ENCODE measurements at regions not wholly inside any gene's neighbourhood (a gene's known extent, or its start where the extent isn't known, plus 50 kb on each side); places are given as distances from the start of the nearest gene placed in this dataset.

GRCh38 chr4:134018846-134019245, 182.7 kb downstream of the PABPC4L start:
- H3K27ac ChIP-seq (replicated peaks): no peak overlapping the region
- no peak for TF ChIP-seq REST (IDR thresholded peaks at IDR 0.05; ENCODE audit: insufficient replicate concordance, low read depth)
- TF ChIP-seq CTCF (IDR thresholded peaks at IDR 0.05; ENCODE audit: insufficient read depth, low read length): no peak
- TF ChIP-seq GABPA (IDR thresholded peaks at IDR 0.05; ENCODE audit: low read depth): no peak
- no peak for TF ChIP-seq POLR2AphosphoS5 (IDR thresholded peaks at IDR 0.05; ENCODE audit: low read depth)
- TF ChIP-seq SPI1 (IDR thresholded peaks at IDR 0.05; ENCODE audit: borderline replicate concordance, low read depth): no peak
- no peak for DNase-seq (ENCODE audit: low read depth in 1 of 2, low spot score in 1 of 2)
- no peak overlapping the region for H3K4me3 ChIP-seq (replicated peaks; ENCODE audit: insufficient read depth, low read length)
- no peaks in the 10 kb centered on the region for H3K27me3 ChIP-seq (ENCODE audit: insufficient read depth, poor library complexity, severe bottlenecking)

- no peak for TF ChIP-seq CTCF (IDR thresholded peaks at IDR 0.05; ENCODE audit: insufficient read depth, low read length)
- DNase-seq (ENCODE audit: low read depth in 1 of 2, low spot score in 1 of 2): no peak
- Histone ChIP-seq H3K27ac (replicated peaks) (no peak overlapping the region), H3K27me3 (ENCODE audit: insufficient read depth, poor library complexity, severe bottlenecking) (no peaks in the 10 kb centered on the region), H3K4me3 (replicated peaks; ENCODE audit: insufficient read depth, low read length) (no peak overlapping the region)
These were observed 200.5 kb downstream of the PABPC4L start for GRCh38 chr4:134001057-134001456.

GRCh38 chr4:133997436-133997835, 204.2 kb downstream of the PABPC4L start:
- H3K4me3 ChIP-seq (replicated peaks; ENCODE audit: insufficient read depth, low read length): no peak overlapping the region

More at GRCh38 chr4:133997436-133997835, 204.2 kb downstream of the PABPC4L start:
- no peak for DNase-seq (ENCODE audit: low read depth in 1 of 2, low spot score in 1 of 2)
- Histone ChIP-seq H3K27me3 (ENCODE audit: insufficient read depth, poor library complexity, severe bottlenecking) (no peaks in the 10 kb centered on the region), H3K27ac (replicated peaks) (no peak overlapping the region)
- TF ChIP-seq POLR2AphosphoS5 (IDR thresholded peaks at IDR 0.05; ENCODE audit: low read depth): no peak
- TF ChIP-seq GABPA (IDR thresholded peaks at IDR 0.05; ENCODE audit: low read depth): no peak
- no peak for TF ChIP-seq CTCF (IDR thresholded peaks at IDR 0.05; ENCODE audit: insufficient read depth, low read length)
- no peak for TF ChIP-seq REST (IDR thresholded peaks at IDR 0.05; ENCODE audit: insufficient replicate concordance, low read depth)
